Adrenal gland (tissue), 5 donors: ENCODE measurements at regions not wholly inside any gene's neighbourhood (a gene's known extent, or its start where the extent isn't known, plus 50 kb on each side); places are given as distances from the start of the nearest gene placed in this dataset.

Source experiments
- CTCF ChIP-seq, 6 experiments: fragments of 450-650 bp in 4 of 6; fragments of 200-600 bp in 2 of 6; sonication (generic) in 1 of 6; IDR thresholded peaks; 1 replicate in 5 of 6; 2 replicates in 1 of 6; pipeline versions ENCODE4 v1.5.1 to v1.8.0; 2016 to 2021; ENCODE audit warnings: antibody characterized with exemption in 6 of 6, mild to moderate bottlenecking in 2 of 6, moderate library complexity in 1 of 6
- POLR2A ChIP-seq, 2 donors: fragments of 450-650 bp; IDR thresholded peaks; one replicate each; pipeline ENCODE4 v1.6.1; 2017; ENCODE audit warnings: antibody characterized with exemption in 2 of 2, mild to moderate bottlenecking in 2 of 2, moderate library complexity in 1 of 2
- donor health status: DM: no; HTN: no; CAD: no.

GRCh38 chr10:117721873-117722272 lies 179.3 kb downstream of the EMX2 start:
- TF ChIP-seq CTCF (IDR thresholded peaks at IDR 0.05) (no peak), POLR2A (IDR thresholded peaks at IDR 0.05) (no peak)
